ENCODE measurements at regions not wholly inside any gene's neighbourhood (a gene's known extent, or its start where the extent isn't known, plus 50 kb on each side); places are given as distances from the start of the nearest gene placed in this dataset.

GRCh38 chr1:22196041-22196440, 53.1 kb upstream of the WNT4 start:
- Mint-ChIP-seq H3K27me3 (peaks cover 35% of the 10 kb centered on the region), H3K4me1 (no peaks in the 10 kb centered on the region), H3K4me3 (no peak overlapping the region), H3K9me3 (ENCODE audit: insufficient read depth) (no peaks in the 10 kb centered on the region), H3K27ac (no peak overlapping the region)
- H3K9ac ChIP-seq (ENCODE audit: low read length) = no peak overlapping the region
- 50% methylated on average over 1 of the region's 3 CpGs for WGBS (ENCODE audit: insufficient coverage)
- H3K79me2 ChIP-seq (ENCODE audit: control insufficient read depth, insufficient read depth, low read length) = no peaks in the 10 kb centered on the region
- no peaks in the 10 kb centered on the region for H3K9me3 ChIP-seq (ENCODE audit: control extremely low read depth in 1 of 3, control insufficient read depth in 2 of 3, insufficient read depth in 1 of 3, low read length in 2 of 3)
- H3K4me1 ChIP-seq (ENCODE audit: control insufficient read depth in 2 of 2, insufficient read depth in 2 of 2, low read length in 2 of 2) = no peaks in the 10 kb centered on the region
- H2AFZ ChIP-seq (ENCODE audit: insufficient read depth, low read depth, low read length, poor library complexity, severe bottlenecking) = no peak overlapping the region
- peaks cover 0 to 2% (median 0%) of the 10 kb centered on the region in 4 experiments for H3K27me3 ChIP-seq (replicated peaks in 1 of 4; ENCODE audit: control extremely low read depth in 1 of 4, control insufficient read depth in 3 of 4, insufficient read depth in 4 of 4, low read length in 3 of 4)
- no peak for TF ChIP-seq EZH2 (IDR thresholded peaks at IDR 0.05; ENCODE audit: borderline replicate concordance, insufficient read depth, low read depth, low read length, poor library complexity, severe bottlenecking)
- no peak for TF ChIP-seq CTCF (IDR thresholded peaks at IDR 0.05)
- H3K4me3 ChIP-seq (ENCODE audit: control extremely low read depth in 1 of 5, extremely low read depth in 1 of 5, insufficient read depth in 1 of 5, low read depth in 2 of 5, low read length in 4 of 5) = no peak overlapping the region
- H3K27ac ChIP-seq (ENCODE audit: low read length in 2 of 2) = no peak overlapping the region
- ChIA-PET CTCF (no interaction called here), POLR2A (no interaction called here)
- DNase-seq = no peak
- H4K20me1 ChIP-seq (ENCODE audit: control insufficient read depth, insufficient read depth, low read length, poor library complexity, severe bottlenecking) = no peaks in the 10 kb centered on the region
- intact Hi-C loops (cut with micrococcal nuclease) = no loop called here
- ATAC-seq (ENCODE audit: low read depth) = no peak
- no peaks in the 10 kb centered on the region for H3K36me3 ChIP-seq (replicated peaks in 1 of 2; ENCODE audit: control extremely low read depth in 1 of 2, control insufficient read depth in 1 of 2, extremely low read depth in 1 of 2, insufficient read depth in 2 of 2, low read length in 1 of 2)
- no peak overlapping the region for H3K4me2 ChIP-seq (replicated peaks; ENCODE audit: low read depth, low read length, poor library complexity, severe bottlenecking)

- no peak overlapping the region for H3K27ac Mint-ChIP-seq
- Histone ChIP-seq H3K9me3 (ENCODE audit: control extremely low read depth in 1 of 3, control insufficient read depth in 2 of 3, insufficient read depth in 1 of 3, low read length in 2 of 3) (no peaks in the 10 kb centered on the region), H3K27ac (ENCODE audit: low read length in 2 of 2) (no peak overlapping the region), H3K4me1 (ENCODE audit: control insufficient read depth in 2 of 2, insufficient read depth in 2 of 2, low read length in 2 of 2) (no peaks in the 10 kb centered on the region), H4K20me1 (ENCODE audit: control insufficient read depth, insufficient read depth, low read length, poor library complexity, severe bottlenecking) (no peaks in the 10 kb centered on the region), H3K4me2 (replicated peaks; ENCODE audit: low read depth, low read length, poor library complexity, severe bottlenecking) (no peak overlapping the region), H3K9ac (ENCODE audit: low read length) (no peak overlapping the region), H3K36me3 (replicated peaks in 1 of 2; ENCODE audit: control extremely low read depth in 1 of 2, control insufficient read depth in 1 of 2, extremely low read depth in 1 of 2, insufficient read depth in 2 of 2, low read length in 1 of 2) (no peaks in the 10 kb centered on the region), H3K27me3 (replicated peaks in 1 of 4; ENCODE audit: control extremely low read depth in 1 of 4, control insufficient read depth in 3 of 4, insufficient read depth in 4 of 4, low read length in 3 of 4) (peaks cover 0 to 2% (median 0%) of the 10 kb centered on the region in 4 experiments), H3K4me3 (ENCODE audit: control extremely low read depth in 1 of 5, extremely low read depth in 1 of 5, insufficient read depth in 1 of 5, low read depth in 2 of 5, low read length in 4 of 5) (no peak overlapping the region), H2AFZ (ENCODE audit: insufficient read depth, low read depth, low read length, poor library complexity, severe bottlenecking) (no peak overlapping the region), H3K79me2 (ENCODE audit: control insufficient read depth, insufficient read depth, low read length) (no peaks in the 10 kb centered on the region)
- 92% methylated on average over 2 of the region's 6 CpGs for WGBS (ENCODE audit: insufficient coverage)
- peaks cover 35% of the 10 kb centered on the region for H3K27me3 Mint-ChIP-seq
- TF ChIP-seq CTCF (IDR thresholded peaks at IDR 0.05) = no peak
- no peak for TF ChIP-seq EZH2 (IDR thresholded peaks at IDR 0.05; ENCODE audit: borderline replicate concordance, insufficient read depth, low read depth, low read length, poor library complexity, severe bottlenecking)
- no peaks in the 10 kb centered on the region for H3K9me3 Mint-ChIP-seq (ENCODE audit: insufficient read depth)
- ATAC-seq (ENCODE audit: low read depth) (no peak), DNase-seq (no peak)
- POLR2A ChIA-PET = no interaction called here
- intact Hi-C loops (cut with micrococcal nuclease) = no loop called here
- H3K4me1 Mint-ChIP-seq = no peaks in the 10 kb centered on the region
- CTCF ChIA-PET = no interaction called here
- no peak overlapping the region for H3K4me3 Mint-ChIP-seq
These were observed 53.7 kb upstream of the WNT4 start for GRCh38 chr1:22196641-22197040.
